GM21717 (cell line): ENCODE measurements at regions not wholly inside any gene's neighbourhood (a gene's known extent, or its start where the extent isn't known, plus 50 kb on each side); places are given as distances from the start of the nearest gene placed in this dataset.

Source experiments
- ATAC-seq: cut with Tn5 transposase; IDR thresholded peaks from one replicate; pipeline ENCODE4 v1.9.1; 2021; ENCODE audit warnings: mild to moderate bottlenecking, moderate library complexity; ENCODE audit not compliant: unreplicated experiment

GRCh38 chrX:51954592-51954991 is 61.2 kb downstream of the MAGED1 start:
- no peak for ATAC-seq

DNA sequence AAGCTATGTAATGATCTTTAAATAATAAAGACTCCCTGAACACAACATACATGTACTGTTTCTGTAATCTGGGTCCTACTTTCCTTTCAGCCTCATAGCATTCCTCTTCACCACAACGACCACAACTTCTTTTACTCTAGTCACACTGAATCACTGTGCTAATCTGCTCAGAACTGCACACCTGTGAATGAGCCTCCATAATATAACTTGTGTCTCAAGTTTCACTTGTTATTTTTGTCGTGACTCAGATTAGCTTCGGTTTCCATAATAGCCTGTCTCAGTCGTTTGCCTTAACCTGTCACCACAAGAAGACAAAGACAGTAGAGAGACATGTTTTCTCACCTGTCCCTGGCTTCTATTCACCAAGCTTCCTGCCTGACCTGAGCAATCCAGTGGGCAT is 61.8 kb downstream of the MAGED1 start:
- ATAC-seq = peak; percentile 98

GRCh38 chrX:51956441-51956840 is 63.0 kb downstream of the MAGED1 start:
- ATAC-seq = no peak

DNA sequence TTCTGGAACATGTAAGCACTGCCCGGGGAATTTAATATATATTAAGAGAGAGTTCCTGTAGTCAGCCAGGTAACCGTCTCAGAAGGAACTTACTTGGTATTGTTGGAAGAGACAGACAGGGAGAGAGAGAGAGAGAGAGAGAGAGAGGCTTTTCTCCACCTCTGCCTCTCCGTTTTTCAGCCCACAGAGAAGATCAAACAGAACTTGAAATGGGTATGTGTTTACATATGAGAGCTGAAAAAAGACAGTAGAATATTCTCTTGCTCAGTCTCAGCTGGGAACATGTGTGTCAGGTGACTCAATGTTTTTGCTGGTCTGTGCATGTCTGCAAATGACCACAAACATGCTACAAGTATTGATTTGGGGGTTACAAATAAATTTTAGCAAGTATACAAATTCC is 81.9 kb downstream of the MAGED1 start:
- ATAC-seq = no peak

DNA sequence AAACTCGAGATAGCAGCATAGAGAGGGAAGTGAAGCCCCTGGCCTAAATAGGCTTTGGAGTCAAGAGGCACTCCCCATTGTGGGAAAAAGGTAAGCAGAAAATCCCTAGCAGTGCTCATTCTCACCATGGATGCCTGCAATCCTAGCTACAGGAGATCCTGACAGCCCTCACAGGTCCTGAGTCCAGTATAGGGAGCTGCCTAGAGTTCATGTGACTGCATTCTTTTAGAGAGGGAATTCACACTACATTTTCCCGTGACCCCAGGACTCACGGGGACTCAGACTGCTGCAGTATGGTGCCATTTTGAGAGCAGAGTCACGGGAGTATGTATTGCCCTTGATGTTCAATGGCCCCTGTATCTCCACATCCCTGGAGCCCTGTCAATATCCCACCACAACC is 82.4 kb downstream of the MAGED1 start:
- no peak for ATAC-seq

DNA sequence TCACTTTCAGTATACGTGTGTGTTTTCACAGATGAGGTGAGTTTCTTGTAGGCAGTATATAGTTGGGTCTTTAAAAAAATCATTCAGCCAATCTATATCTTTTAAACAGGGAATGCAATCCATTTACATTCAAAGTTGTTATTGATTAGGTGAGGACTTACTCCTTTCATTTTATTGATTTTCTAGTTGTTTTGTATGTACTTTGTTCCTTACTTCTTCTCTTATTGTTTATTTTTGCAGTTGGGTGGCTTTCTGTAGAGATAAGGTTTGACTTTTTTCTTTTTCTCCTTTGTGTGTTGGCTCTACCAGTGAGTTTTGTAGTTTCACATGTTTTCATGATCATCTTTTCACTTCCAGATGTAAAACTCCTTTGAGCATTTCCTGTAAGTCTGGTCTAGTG is 83.1 kb downstream of the MAGED1 start:
- ATAC-seq = no peak
